T-helper 1 cell treated with Interleukin-12 subunit alpha and Interleukin-12 subunit beta and Interleukin-4 antibody, amounts not matched to agents 30 ng/mL and 1 ng/mL, for 36 hours (primary cell): ENCODE measurements at regions not wholly inside any gene's neighbourhood (a gene's known extent, or its start where the extent isn't known, plus 50 kb on each side); places are given as distances from the start of the nearest gene placed in this dataset.
"Not testable (repeated sequence)": the region's sequence is repeated elsewhere in the genome, so short reads cannot be mapped to it uniquely, and the experiment has no call there.

Source experiments
- intact Hi-C: fragments of 100-400 bp; cut with micrococcal nuclease; formaldehyde crosslinking; loops from one replicate; pipeline ENCODE4 v1.15.1; 2024

DNA sequence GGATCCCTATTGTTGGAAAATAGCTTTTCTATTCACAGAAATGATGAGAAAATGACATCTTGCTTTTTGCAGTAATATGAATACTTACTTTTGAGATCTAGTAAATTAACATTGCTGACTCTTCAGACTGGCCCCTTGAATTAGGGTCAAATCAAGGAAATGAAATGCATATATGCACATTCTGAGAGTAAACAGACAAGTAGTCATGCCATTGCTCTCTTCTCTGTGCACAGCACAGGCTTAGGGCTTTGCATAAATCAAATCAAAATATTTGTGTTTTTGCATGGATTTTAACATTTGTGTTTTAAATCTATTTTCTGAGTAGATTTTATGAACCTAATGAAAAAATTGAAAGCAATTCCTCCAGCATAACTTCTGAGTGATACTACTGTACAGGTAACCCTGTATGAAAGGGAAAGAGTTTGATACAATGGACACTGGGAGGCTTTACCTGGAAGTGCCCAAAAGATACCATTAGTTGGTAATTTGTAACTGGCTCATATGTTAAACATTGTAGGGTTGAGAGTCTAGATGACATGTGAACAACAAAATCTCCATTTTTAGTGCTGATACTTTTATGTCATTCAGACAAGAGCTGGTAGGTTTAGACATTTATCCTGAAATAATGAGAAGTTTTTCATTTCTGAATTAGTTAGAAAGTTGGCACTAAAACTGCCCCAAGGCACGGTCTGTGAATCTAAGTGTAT lies 280.2 kb upstream of the FBXO33 start:
- intact Hi-C loops = no loop called here

DNA sequence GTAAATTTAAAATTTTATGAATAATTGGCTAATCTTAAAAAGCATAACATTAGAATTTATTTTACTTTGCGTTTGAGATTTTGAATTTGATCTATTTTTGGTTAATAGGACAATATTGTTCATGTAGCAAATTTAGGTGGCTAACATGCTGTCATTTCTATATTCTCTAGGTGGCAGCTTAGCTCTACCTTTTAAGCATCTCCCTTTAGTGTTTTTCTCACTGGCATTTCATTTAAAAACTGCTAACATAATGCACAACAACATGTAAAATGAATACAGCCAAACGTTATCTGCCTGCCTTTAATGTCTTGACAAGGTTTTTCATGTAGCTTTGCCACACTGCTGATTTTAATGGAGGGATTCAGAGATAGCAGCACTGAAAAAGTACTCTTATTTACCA lies 272.4 kb upstream of the FBXO33 start:
- intact Hi-C loops = no loop called here

DNA sequence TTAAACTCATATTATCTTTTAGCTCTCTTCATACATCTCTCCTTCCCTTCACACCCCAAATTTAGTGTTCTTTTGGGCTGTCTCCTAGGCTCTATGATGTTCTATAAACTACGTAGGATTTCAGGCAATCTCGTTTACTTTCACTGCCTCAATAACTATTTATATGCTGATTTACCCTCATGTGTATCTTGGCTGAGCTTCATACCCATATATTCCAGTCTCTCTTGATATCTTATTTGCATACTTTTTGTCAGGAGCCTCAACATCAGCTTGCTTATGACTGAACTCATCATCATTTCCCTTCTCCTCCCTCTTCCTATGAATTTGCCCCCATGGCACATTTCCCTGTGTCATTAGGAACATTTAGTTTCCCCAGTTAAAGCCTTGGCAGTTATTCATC lies 262.1 kb upstream of the FBXO33 start:
- intact Hi-C loops = no loop called here

DNA sequence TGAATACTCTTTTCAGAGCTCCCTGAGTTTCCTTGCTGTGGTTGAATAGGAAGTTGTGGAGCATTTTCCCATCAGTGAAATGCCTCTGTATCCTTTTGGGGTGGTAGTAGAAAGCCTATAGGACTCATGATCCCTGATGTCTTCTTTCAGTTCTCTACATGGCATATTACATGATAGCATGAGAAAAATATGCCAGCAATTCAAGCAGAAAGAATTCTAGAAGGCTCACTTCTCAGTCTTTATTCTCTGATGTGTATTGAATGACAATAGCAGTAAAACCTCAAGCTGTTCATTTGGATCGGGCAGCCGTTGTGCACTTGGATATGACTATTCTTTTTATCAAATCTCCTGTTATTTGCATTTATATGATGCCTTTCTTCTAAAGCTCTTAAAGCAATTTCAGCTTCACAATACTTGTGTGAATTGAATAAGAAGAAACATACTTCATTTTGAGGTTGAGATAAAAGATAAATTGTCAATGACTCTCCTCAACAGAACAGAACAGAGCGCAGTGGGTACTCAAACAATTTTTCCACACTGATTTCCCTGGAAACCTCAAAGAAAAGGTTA lies 251.5 kb upstream of the FBXO33 start:
- intact Hi-C loops = no loop called here

DNA sequence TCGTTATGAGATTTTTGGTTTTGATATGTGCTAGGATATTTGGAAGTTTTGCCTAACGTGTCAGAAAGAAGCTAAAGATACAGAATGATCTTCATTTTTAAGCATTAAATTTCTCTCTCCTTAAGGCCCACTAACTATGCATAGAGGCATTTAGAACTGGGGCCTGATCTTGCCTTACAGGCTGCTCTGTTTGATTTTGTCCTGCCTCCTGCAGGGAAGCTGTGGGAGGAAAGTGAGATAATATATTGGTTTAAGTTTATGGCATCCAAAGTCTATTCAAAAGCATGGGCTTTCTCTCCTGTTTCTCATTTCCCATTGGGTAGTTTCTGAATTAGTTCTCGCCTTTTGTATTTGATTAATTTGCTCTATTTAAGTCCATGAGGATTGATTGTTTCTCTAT lies 250.3 kb upstream of the FBXO33 start:
- intact Hi-C loops = no loop called here

DNA sequence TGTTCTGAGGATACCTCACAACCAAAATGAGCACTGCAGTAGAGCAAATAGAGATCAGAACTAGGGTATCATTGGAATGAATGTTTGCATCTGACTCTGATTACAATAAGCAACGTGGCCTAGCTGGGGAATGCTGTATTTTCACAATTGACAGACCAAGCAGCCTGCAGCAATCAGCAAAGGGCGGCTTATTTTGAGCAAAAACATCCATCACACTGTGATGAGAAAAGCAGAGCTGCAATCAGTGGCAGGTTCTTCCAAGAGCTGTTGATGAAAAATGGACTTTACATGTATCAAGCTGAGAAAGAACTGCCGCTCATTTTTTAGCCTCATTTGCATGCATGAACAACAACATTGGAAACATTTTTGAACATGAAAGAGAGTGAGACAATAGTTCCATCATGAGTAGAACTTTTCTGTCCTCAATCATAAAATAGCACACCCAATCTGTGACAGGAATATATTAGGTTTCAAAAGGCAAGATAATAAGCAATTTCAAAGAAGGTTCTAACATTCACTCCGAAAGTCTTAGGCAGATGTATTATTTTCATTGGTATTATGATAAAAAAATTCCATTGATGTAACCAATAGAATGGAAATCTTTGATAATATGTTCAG lies 249.7 kb upstream of the FBXO33 start:
- intact Hi-C loops = no loop called here

DNA sequence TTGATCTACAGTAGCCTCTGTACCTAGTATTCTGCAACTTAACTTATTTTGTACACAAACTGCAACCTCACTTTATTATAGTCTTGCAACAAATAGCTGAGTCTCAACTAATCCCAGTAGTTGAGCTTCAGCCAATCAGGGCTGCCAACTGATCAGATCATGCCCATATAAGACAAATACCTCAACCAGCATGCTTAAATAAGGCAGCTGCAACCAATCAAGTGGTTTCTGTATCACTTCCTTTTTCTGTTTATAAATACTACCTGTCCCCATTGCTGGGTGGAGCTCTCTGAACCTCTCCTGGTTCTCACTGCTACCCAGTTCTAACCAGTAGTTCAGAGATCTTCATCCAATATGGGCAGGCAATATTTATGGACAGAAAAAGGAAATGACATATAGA lies 248.5 kb upstream of the FBXO33 start:
- intact Hi-C loops = no loop called here

DNA sequence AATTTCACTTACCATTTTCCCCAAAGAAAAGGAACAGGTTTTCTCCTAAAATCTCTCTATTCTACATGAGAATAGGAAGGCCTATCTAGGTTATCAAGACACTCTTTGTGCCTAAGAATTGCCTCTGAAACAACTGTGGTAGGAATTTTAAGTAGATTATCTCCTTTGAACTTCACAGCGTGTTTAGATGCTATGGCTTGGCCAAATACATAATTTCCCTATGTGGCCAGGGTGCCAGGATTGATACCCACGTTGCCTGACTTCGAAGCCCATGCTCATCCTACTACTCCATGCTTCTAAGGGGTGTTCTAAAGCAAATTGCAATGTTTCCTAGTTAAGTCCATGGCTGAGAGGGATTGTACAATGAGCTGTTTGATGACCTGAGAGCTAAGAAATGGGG lies 241.5 kb upstream of the FBXO33 start:
- intact Hi-C loops = no loop called here

DNA sequence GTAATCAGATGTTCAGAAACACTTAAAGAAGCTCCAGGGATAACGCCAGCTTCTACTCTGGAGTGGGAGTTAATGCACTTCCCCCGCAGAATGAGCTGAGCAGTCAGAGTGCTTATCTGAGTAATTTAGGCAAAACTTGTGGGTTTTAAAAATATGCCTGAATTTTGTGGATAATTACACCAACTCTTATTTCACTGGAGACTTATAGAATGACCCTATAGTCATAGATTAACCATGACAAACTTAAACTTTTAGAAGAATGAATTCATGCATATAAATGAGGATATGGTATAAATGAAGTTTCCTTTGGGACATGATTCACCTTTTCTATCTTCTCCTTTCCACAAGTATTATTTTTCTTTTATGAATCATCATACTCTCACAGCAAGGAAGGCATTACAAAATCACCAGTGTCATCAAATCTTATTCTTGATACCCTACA lies 241.1 kb upstream of the FBXO33 start:
- intact Hi-C loops = no loop called here

DNA sequence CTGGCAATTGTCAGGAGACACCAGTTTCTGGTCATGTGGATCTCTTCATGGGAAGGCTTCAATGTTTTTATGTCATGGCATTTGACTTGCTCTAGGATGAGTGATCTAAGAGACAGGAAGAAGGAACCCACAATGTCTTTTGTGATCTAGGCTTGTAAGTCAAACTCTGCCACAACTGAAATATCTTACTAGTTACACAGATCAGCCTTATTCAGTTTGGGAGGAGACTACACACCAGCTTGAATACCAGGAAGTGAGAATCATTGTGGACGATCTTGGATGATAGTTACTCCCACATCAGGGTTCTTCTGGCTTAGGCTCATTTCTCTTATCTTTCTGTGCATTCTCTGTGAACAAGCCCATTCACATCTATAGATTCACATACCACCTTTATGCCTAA lies 236.2 kb upstream of the FBXO33 start:
- intact Hi-C loops = no loop called here

DNA sequence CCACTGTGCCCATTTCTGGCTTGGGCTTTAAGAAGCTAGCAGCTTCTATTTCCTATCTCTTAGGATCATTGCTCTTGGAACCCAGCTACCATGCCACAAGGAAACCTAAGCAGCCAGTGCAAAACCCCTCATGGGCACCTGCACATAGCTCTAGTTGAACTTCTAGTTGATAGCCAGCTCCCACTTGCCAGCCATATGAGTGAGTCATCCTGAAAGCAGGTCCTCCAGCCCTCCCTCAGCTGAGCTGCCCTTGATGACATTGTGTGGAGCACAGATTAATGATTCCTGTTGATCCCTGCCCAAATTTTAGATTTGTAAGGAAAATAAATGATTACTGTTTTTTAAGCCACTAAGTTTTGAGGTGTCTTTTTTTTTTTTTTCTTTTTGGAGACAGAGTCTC lies 234.2 kb upstream of the FBXO33 start:
- intact Hi-C loops = no loop called here

DNA sequence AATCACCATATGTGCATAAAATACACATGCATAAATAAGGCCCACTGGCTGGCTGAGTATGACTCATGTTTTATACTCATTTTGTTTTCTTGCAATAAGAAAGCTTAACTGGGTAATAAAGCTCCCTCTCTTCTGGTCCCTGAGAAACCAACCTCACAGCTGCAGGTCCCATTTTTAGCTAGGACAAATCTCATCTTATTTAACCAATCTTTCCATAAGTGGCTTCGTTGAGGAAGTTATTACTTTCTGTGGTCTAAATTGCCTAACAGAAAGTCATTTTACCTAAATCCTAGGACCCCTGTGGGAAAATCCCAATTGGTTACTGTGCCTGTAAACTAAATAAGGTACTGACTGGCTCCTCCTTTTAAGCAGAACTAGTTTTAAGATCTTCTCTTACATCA lies 232.8 kb upstream of the FBXO33 start:
- intact Hi-C loops = no loop called here

DNA sequence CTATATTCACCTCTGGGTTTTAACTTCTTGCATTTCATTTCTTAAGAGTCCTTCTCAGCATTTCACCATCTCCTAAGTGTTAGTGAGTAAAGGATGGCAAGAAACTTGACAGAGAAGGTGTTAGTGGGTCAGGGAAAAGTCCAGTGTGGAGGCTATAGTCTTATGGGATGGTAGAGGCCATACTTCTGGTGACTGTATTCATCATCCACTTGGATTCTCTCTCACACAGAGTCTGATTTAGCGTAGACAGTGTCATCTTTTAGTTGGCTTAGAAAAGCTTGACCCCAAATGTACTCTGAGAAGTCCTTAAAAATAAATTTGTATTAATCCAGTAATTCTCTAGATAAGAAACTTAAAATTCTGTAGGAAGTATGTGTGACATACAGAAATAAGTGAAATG lies 232.4 kb upstream of the FBXO33 start:
- intact Hi-C loops = no loop called here

DNA sequence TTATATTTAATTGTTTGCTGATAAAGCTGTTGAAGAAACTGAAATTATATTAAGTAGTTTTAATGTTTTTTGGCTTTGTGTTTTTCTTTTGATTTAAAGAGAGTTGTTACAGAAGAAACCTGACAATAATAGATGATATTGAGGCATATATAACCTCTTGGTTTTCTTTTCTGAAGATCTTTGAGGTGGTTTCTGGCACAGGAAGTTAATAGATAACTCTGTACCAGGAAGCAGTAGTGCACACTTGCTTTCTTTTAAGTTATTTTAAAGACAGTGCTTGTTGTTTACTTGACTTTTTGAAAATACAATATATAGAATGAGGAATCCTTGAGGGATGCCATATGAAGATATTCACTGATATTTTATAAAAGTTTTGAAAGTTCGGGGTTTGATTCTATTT lies 209.0 kb upstream of the FBXO33 start:
- intact Hi-C loops = no loop called here

DNA sequence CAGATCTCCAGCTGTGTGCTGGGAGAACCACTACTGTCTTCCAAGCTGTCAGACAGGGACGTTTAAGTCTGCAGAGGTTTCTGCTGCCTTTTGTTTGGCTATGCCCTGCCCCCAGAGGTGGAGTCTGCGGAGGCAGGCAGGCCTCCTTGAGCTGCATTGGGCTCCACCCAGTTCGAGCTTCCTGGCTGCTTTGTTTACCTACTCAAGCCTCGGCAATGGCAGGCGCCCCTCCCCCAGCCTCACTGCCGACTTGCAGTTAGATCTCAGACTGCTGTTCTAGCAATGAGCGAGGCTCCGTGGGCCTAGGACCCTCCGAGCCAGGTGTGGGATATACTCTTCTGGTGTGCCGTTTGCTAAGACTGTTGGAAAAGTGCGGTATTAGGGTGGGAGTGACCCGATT lies 206.8 kb upstream of the FBXO33 start:
- intact Hi-C loops = not testable (repeated sequence)

DNA sequence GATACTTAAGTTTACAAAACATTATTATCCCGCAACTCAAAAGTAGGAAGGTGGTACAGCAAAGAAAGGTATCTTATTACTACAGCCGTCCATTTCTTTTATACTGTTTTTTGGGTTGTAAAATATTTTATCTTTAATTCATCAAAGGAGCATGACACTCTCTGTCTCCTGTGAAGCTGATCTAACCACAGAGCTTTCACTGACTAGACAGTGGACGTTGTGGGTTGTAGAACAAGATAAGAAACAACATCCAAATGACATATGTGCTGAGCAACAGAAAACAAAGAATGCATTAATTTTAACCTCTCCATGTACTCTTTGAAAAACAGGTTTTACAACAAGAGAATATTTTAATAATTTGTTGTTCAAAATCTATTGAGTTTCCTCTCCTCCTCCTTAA lies 195.9 kb upstream of the FBXO33 start:
- intact Hi-C loops = no loop called here

DNA sequence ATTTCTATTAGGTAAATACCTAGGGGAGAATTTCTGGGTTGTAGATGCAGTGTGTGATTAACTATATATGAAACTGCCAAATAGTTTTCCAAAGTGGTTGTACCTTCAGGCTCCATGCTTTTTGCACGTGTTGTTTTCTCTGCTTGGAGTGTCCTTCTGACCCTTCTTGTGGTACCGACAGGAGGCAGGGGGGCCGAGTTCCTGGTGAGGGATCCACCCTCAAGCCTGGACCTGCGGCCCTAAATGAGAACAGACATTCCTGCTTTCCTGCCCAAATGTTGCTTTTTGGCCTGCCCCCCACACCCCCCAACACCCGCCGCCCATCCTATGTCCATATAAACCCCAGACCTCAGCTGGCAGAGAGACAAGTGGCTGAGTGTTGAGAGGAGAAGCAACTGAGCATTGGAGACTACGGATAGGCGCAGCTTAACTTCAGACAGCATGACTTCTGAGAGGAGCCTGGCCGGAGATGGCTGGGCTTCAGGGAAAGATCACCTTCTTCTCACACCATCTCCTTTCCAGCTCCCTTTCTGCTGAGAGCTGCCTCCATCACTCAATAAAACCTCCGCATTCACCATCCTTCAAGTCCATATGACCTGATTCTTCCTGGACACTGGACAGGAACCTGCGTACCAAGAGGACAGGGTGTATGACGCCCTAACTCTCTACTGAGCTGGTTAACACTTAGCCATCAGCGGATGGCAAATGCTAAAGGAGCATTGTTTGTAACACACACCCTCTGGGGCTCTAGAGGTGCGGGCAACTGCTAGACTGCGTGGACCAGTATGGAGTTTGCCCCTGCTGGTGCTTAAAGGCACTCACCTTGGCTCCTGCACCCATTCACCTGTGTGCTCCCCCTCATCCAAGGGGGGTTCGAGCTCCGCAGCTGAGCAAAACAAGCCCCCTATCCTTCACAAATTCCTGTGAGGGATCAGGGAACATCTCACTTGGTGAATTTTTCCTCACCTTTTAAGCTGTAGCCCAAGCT lies 194.7 kb upstream of the FBXO33 start:
- intact Hi-C loops = no loop called here

DNA sequence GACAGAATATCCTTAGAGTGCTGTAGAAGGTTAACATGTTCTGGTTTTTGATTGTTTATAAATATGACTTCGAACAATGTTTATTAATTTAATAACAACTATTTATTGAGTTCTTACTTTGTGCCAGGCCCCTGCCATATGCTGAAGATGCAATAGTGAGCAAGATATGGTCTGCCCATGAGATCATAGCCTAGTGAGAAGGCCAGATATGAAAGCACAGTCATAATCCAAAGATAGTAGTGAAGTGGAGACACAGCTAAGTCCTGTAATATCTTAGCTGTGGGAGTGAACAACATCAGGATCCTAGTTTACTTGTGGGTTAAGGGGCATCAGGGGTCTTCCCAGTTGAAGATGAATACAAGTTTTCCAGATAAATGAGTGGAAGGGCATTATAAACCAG lies 189.4 kb upstream of the FBXO33 start:
- intact Hi-C loops = no loop called here

DNA sequence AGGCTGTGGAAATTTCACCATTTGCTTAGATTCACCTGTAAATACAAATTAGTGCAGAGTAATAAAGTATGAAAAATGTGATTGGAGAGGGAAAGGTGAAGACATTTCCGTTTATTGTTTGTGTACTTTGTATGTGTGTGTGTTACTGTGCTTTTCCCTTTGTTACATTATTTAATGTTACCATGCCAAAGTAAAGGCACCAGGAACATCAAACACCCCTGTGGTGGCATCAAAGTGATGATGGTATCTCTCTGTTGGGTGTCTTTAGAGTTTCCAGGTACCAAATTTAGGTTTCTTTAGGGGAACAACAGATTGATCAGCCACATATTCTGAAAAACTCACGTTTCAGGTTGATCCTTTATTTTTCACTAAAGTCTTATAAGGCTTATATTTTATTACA lies 189.0 kb upstream of the FBXO33 start:
- intact Hi-C loops = no loop called here

DNA sequence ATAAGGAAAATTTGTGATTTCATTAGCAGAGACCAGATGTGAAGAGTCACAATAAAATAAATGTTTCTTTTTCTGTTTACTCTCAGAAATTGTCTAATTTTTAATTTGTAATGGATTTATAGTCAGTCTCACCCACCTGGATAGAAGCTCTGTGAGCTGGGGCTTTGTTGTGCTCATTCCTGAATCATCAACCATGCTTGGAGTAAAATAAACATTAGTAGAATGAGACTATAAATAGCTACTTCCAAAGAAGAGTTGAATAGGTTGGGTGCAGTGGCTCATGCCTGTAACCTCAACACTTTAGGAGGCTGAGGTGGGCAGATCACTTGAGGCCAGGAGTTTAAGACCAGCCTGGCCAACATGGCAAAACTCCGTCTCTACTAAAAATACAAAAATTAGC lies 185.3 kb upstream of the FBXO33 start:
- intact Hi-C loops = no loop called here

DNA sequence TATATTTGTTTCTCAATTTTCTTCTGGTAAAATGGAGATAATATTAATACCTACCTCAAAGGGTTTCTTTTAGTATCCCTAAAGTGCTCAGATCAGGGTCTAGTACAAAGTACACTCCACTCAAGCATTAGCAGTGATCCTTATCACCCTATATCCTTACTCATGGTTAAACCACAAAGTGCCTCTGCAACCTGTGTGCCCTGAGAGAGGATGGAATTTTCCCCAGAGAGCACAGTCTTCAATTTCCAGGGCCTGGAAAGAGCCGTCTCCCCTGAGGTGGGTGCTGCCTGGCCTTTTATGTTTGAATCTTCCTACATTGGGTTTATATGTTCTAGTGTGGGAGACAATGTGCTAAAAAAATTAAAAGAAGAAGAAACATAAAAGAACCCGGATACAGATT lies 183.1 kb upstream of the FBXO33 start:
- intact Hi-C loops = no loop called here
